ENCODE measurements at regions not wholly inside any gene's neighbourhood (a gene's known extent, or its start where the extent isn't known, plus 50 kb on each side); places are given as distances from the start of the nearest gene placed in this dataset.

- H3K4me3 ChIP-seq, result no peak overlapping the region
- H3K9me3 ChIP-seq, result no peaks in the 10 kb centered on the region
- no peaks in the 10 kb centered on the region for H3K4me1 ChIP-seq
- intact Hi-C loops (cut with DNase I), result no loop called here
- H3K27ac ChIP-seq, result no peak overlapping the region
- no peak for DNase-seq (ENCODE audit: low spot score in 2 of 2)
- H3K27me3 ChIP-seq, result no peaks in the 10 kb centered on the region
- TF ChIP-seq, protein P1, sequence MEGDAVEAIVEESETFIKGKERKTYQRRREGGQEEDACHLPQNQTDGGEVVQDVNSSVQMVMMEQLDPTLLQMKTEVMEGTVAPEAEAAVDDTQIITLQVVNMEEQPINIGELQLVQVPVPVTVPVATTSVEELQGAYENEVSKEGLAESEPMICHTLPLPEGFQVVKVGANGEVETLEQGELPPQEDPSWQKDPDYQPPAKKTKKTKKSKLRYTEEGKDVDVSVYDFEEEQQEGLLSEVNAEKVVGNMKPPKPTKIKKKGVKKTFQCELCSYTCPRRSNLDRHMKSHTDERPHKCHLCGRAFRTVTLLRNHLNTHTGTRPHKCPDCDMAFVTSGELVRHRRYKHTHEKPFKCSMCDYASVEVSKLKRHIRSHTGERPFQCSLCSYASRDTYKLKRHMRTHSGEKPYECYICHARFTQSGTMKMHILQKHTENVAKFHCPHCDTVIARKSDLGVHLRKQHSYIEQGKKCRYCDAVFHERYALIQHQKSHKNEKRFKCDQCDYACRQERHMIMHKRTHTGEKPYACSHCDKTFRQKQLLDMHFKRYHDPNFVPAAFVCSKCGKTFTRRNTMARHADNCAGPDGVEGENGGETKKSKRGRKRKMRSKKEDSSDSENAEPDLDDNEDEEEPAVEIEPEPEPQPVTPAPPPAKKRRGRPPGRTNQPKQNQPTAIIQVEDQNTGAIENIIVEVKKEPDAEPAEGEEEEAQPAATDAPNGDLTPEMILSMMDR (IDR thresholded peaks at IDR 0.05), result no peak
- no peaks in the 10 kb centered on the region for H3K36me3 ChIP-seq
These were observed 487.3 kb upstream of the CDH4 start for GRCh38 chr20:60764771-60765170.

DNA sequence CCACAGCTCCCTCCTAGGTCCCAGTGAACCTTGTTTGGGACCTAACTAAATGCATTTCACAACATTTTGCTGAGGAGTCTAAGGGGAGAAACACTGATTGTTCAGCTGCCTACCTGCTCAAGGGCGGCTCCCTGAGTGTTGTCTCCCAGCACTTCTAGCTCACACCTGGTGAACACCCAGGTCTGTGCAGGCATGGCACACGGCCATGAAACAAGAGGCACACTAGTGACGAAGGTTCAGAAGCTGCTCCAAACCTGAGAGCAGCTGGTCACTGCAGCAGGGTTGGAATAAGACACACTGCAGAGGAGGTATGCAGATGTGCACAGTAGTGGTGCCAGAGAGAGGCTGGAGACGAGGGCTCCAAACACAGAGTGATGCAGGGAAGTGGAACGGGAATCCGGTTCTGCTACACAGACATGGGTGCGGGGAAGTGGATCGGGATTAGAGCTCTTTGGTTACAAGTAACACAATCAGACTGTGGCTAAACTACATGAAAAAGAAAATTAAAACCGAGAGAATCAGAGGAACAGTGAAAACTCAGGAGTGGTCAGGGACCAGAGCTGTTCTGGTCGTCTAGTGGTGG is 486.1 kb upstream of the CDH4 start:
- no peak overlapping the region for H3K4me3 ChIP-seq
- no peak for DNase-seq (ENCODE audit: low spot score in 2 of 2)
- H3K27me3 ChIP-seq, result no peaks in the 10 kb centered on the region
- H3K36me3 ChIP-seq, result no peaks in the 10 kb centered on the region
- H3K9me3 ChIP-seq, result no peaks in the 10 kb centered on the region
- H3K4me1 ChIP-seq, result no peaks in the 10 kb centered on the region
- intact Hi-C loops (cut with DNase I), result no loop called here
- no peak overlapping the region for H3K27ac ChIP-seq
- TF ChIP-seq, protein P1 (IDR thresholded peaks at IDR 0.05), result no peak

GRCh38 chr20:60768216-60768615 is 483.8 kb upstream of the CDH4 start:
- TF ChIP-seq, protein P1 (IDR thresholded peaks at IDR 0.05), result no peak
- no peaks in the 10 kb centered on the region for H3K9me3 ChIP-seq
- no peaks in the 10 kb centered on the region for H3K36me3 ChIP-seq

DNA sequence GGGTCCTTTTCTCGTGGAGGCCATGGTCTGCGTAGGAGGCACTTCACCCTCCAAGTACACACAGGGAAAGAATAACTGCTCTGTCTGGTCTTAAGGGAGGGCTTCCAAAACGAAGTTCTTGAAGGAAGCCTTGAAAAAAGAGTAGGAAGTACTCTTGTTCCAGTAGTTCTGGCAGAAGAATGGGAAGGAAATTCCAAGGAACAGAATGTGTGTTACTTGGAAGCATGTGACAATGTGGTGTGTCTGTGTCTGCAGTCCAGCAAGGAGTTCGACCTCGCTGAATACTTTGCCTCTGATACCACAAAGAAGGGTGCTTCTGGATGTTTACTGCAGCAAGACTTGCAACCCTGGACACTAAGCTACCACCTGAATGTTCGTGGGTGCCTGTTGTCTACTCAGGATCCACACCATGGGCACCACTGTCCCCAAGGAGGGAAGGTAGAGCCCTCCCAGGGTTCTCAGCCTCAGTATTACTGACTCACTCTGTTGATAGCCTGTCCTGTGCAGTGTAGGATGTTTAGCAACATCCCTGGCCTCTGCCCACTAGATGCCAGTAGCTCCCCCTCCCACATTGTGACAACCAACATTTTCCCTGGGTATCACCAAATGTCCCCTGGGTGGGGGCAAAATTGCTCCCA is 471.6 kb upstream of the CDH4 start:
- Histone ChIP-seq H3K36me3 (no peaks in the 10 kb centered on the region), H3K27ac (no peak overlapping the region)

More at GRCh38 chr20:60768216-60768615, 483.8 kb upstream of the CDH4 start:
- intact Hi-C loops (cut with DNase I), result no loop called here
- Histone ChIP-seq H3K27me3 (no peaks in the 10 kb centered on the region), H3K4me3 (no peak overlapping the region), H3K4me1 (no peaks in the 10 kb centered on the region), H3K27ac (no peak overlapping the region)
- DNase-seq (ENCODE audit: low spot score in 2 of 2), result no peak

DNA sequence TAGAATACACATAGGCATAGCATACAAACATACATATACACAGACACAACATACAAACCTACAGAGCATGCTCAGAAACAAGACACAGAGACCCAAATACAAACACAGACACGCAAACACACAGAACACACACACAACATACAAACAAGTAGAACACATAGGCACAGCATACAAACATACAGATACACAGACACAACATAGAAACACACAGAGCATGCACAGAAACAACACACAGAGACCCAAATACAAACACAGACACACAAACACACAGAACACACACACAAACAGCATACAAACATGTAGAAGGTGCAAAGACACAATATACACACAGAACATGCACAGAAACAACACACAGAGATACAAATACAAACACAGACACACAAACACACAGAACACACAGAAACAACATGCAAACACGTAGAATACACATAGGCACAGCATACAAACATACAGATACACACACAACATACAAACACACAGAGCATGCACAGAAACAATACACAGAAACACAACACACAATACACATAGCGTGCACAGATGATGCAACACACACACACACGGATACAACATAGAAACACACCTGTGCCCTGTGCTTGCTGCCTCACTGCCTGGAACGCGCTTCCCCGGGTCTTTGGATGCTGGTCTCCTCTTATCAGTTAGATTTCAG is 469.0 kb upstream of the CDH4 start:
- no peak for DNase-seq (ENCODE audit: low spot score in 2 of 2)
- Histone ChIP-seq H3K27me3 (no peaks in the 10 kb centered on the region), H3K27ac (no peak overlapping the region), H3K36me3 (no peaks in the 10 kb centered on the region), H3K9me3 (no peaks in the 10 kb centered on the region), H3K4me1 (no peaks in the 10 kb centered on the region), H3K4me3 (no peak overlapping the region)
- TF ChIP-seq, protein P1 (IDR thresholded peaks at IDR 0.05), result no peak
- intact Hi-C loops (cut with DNase I), result no loop called here

More for the DNA sequence above, 471.6 kb upstream of the CDH4 start:
- intact Hi-C loops (cut with DNase I), result no loop called here
- no peaks in the 10 kb centered on the region for H3K4me1 ChIP-seq
- no peak overlapping the region for H3K4me3 ChIP-seq
- TF ChIP-seq, protein P1 (IDR thresholded peaks at IDR 0.05), result no peak
- DNase-seq (ENCODE audit: low spot score in 2 of 2), result no peak
- no peaks in the 10 kb centered on the region for H3K9me3 ChIP-seq
- H3K27me3 ChIP-seq, result no peaks in the 10 kb centered on the region

All from ascending aorta (tissue), 2 donors.